ENCODE measurements at regions not wholly inside any gene's neighbourhood (a gene's known extent, or its start where the extent isn't known, plus 50 kb on each side); places are given as distances from the start of the nearest gene placed in this dataset.

- H3K4me2 ChIP-seq (ENCODE audit: control insufficient read depth, insufficient read depth): no peak overlapping the region
- ChIA-PET SMC1A (ENCODE audit: uncharacterized antibody, unreplicated experiment) (no interaction called here), CTCF (interaction anchor here (1.3 kb wide), 1 partner anchor 447 kb away, joined by 4 read pairs; no protein-coding TSS in a partner anchor), RAD21 (ENCODE audit: unreplicated experiment) (no interaction called here), POLR2A (no interaction called here)
- WGBS (ENCODE audit: insufficient coverage, insufficient replicate concordance, low lambda C conversion rate, missing lambda C conversion rate): 48% methylated on average over 2 of the region's 2 CpGs
- H3K27me3 ChIP-seq (replicated peaks in 1 of 2; ENCODE audit: control insufficient read depth in 2 of 2, insufficient read depth in 2 of 2, low read length in 1 of 2): no peaks in the 10 kb centered on the region
- FAIRE-seq: no peak
- no peak for DNase-seq (ENCODE audit: low read depth, low spot score)
- no peak for ATAC-seq
- H3K79me2 ChIP-seq (ENCODE audit: control insufficient read depth, insufficient read depth, low read length): no peaks in the 10 kb centered on the region
- H3K4me1 ChIP-seq (ENCODE audit: control insufficient read depth, insufficient read depth, low read length): no peaks in the 10 kb centered on the region
- no peak overlapping the region for H3K4me3 ChIP-seq
- in situ Hi-C loops (cut with MboI) (no loop called here), intact Hi-C loops (cut with micrococcal nuclease; ENCODE audit: unreplicated experiment) (no loop called here)
- TF ChIP-seq SMAD1 (IDR thresholded peaks at IDR 0.05; ENCODE audit: low read depth, partially characterized antibody) (no peak), TBL1XR1 (IDR thresholded peaks at IDR 0.05; ENCODE audit: low read depth, low read length) (no peak), ZBED1 (IDR thresholded peaks at IDR 0.05; ENCODE audit: borderline replicate concordance) (no peak), CHD2 (IDR thresholded peaks at IDR 0.05; ENCODE audit: borderline replicate concordance, low read depth, low read length) (no peak), PKNOX1 (IDR thresholded peaks at IDR 0.05) (no peak)
- H4K20me1 ChIP-seq (ENCODE audit: control insufficient read depth, insufficient read depth): no peaks in the 10 kb centered on the region
- no peaks in the 10 kb centered on the region for H3K36me3 ChIP-seq (ENCODE audit: control insufficient read depth in 2 of 2, insufficient read depth in 2 of 2, low read length in 1 of 2)
- BruUV-seq (replicated peaks): no TSS peak
- H3K9me3 ChIP-seq (replicated peaks; ENCODE audit: control insufficient read depth, insufficient read depth, low read length): peaks cover 1% of the 10 kb centered on the region; the same call in 1 of the 3 replicates
- no peak overlapping the region for H2AFZ ChIP-seq (ENCODE audit: control insufficient read depth, low read depth, low read length)
- no peak overlapping the region for H3K27ac ChIP-seq (ENCODE audit: control insufficient read depth, insufficient read depth)
- no peak overlapping the region for H3K9ac ChIP-seq (ENCODE audit: control insufficient read depth, insufficient read depth, low read length)
Measured at GRCh38 chr12:67496581-67496980, 152.0 kb upstream of the DYRK2 start.

- ATAC-seq (no peak), DNase-seq (ENCODE audit: low read depth, low spot score) (no peak), FAIRE-seq (no peak)
- H3K36me3 ChIP-seq (ENCODE audit: control insufficient read depth in 2 of 2, insufficient read depth in 2 of 2, low read length in 1 of 2): no peaks in the 10 kb centered on the region
- POLR2A ChIA-PET: no interaction called here
- no peaks in the 10 kb centered on the region for H3K79me2 ChIP-seq (ENCODE audit: control insufficient read depth, insufficient read depth, low read length)
- in situ Hi-C loops (cut with MboI) (no loop called here), intact Hi-C loops (cut with micrococcal nuclease; ENCODE audit: unreplicated experiment) (no loop called here)
- no peak overlapping the region for H3K4me2 ChIP-seq (ENCODE audit: control insufficient read depth, insufficient read depth)
- no peaks in the 10 kb centered on the region for H3K4me1 ChIP-seq (ENCODE audit: control insufficient read depth, insufficient read depth, low read length)
- H3K9me3 ChIP-seq (replicated peaks; ENCODE audit: control insufficient read depth, insufficient read depth, low read length): no peaks in the 10 kb centered on the region
- CTCF ChIA-PET: no interaction called here
- H3K9ac ChIP-seq (ENCODE audit: control insufficient read depth, insufficient read depth, low read length): no peak overlapping the region
- H3K27me3 ChIP-seq (replicated peaks in 1 of 2; ENCODE audit: control insufficient read depth in 2 of 2, insufficient read depth in 2 of 2, low read length in 1 of 2): no peaks in the 10 kb centered on the region
- no peak overlapping the region for H2AFZ ChIP-seq (ENCODE audit: control insufficient read depth, low read depth, low read length)
- no TSS peak for BruUV-seq (replicated peaks)
- WGBS (ENCODE audit: insufficient coverage, insufficient replicate concordance, low lambda C conversion rate, missing lambda C conversion rate): 0% methylated on average over 1 of the region's 1 CpG
- H4K20me1 ChIP-seq (ENCODE audit: control insufficient read depth, insufficient read depth): no peaks in the 10 kb centered on the region
- SMC1A ChIA-PET (ENCODE audit: uncharacterized antibody, unreplicated experiment): no interaction called here
- H3K27ac ChIP-seq (ENCODE audit: control insufficient read depth, insufficient read depth): no peak overlapping the region
- RAD21 ChIA-PET (ENCODE audit: unreplicated experiment): no interaction called here
- no peak overlapping the region for H3K4me3 ChIP-seq
- TF ChIP-seq SKIL (IDR thresholded peaks at IDR 0.05; ENCODE audit: low read depth, poor library complexity, severe bottlenecking): no peak
- no peak for TF ChIP-seq ZNF592 (IDR thresholded peaks at IDR 0.05)
- TF ChIP-seq WRNIP1 (IDR thresholded peaks at IDR 0.05; ENCODE audit: borderline replicate concordance, low read depth, low read length): no peak
- TF ChIP-seq ESRRA (IDR thresholded peaks at IDR 0.05; ENCODE audit: low read length): no peak
Measured at GRCh38 chr12:67498991-67499390, 149.6 kb upstream of the DYRK2 start.

All from GM12878 (cell line).